ENCODE measurements at regions not wholly inside any gene's neighbourhood (a gene's known extent, or its start where the extent isn't known, plus 50 kb on each side); places are given as distances from the start of the nearest gene placed in this dataset.

DNA sequence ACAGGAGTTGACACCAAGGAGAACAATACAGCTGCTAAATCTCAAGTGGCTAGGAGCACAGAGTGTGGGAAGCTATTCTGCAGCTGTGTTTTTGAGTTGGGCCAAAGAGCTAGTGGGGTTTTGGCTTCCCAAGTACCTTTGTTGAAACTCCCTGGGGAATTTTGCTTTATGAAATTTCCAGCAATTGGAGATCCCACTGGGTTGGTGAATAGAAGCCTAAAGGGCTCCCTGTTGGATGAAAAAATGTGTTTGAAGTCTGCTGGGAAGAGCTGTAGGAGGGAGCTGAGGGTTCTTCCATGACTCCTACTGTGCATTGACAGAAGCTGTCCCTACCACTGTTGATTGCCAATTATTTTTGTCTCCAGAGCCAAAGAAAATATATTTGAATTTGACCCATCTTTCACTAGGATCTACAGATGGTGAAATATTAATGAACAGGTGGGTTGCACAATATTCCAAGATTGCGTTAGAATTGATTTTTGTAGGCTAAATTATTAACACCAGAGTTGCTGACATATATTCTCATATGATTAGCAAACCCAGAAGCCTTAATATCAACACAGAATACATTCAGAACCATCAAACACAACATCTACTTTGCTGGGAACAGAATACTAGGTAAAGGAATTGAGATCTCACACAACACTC lies 95.4 kb upstream of the CYP1B1 start:
- H3K27ac ChIP-seq = no peak overlapping the region

GRCh38 chr2:38170733-38171132 lies 94.8 kb upstream of the CYP1B1 start:
- no peak overlapping the region for H3K27ac ChIP-seq
- TF ChIP-seq, protein P1, sequence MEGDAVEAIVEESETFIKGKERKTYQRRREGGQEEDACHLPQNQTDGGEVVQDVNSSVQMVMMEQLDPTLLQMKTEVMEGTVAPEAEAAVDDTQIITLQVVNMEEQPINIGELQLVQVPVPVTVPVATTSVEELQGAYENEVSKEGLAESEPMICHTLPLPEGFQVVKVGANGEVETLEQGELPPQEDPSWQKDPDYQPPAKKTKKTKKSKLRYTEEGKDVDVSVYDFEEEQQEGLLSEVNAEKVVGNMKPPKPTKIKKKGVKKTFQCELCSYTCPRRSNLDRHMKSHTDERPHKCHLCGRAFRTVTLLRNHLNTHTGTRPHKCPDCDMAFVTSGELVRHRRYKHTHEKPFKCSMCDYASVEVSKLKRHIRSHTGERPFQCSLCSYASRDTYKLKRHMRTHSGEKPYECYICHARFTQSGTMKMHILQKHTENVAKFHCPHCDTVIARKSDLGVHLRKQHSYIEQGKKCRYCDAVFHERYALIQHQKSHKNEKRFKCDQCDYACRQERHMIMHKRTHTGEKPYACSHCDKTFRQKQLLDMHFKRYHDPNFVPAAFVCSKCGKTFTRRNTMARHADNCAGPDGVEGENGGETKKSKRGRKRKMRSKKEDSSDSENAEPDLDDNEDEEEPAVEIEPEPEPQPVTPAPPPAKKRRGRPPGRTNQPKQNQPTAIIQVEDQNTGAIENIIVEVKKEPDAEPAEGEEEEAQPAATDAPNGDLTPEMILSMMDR (conservative IDR thresholded peaks at IDR 0.05) = no peak

More for the DNA sequence above, 95.4 kb upstream of the CYP1B1 start:
- TF ChIP-seq, protein P1 (conservative IDR thresholded peaks at IDR 0.05) = no peak

DNA sequence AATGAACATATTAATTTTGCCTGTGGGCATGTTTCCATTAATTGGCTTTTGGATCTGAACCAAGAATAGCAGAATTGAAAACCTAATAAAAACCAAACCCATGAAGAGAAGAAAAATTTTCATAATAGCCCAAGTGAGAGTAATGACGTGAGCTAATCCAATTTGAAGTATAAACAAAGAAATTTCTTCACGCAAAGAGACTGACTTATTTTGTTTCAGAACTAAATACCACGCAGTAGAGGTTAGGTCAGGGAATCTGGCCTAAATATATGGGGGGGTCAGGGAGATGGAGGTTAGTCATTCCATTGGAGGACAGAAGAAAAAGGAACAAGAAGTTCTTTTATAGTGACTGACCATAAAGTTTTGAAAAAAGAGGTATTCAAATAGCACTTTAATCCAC lies 94.1 kb upstream of the CYP1B1 start:
- TF ChIP-seq, protein P1 (conservative IDR thresholded peaks at IDR 0.05) = no peak
- no peak overlapping the region for H3K27ac ChIP-seq

- no peak overlapping the region for H3K27ac ChIP-seq
- TF ChIP-seq, protein P1 (conservative IDR thresholded peaks at IDR 0.05) = no peak
Observed at GRCh38 chr2:38168710-38169480, 92.9 kb upstream of the CYP1B1 start.

GRCh38 chr2:38167968-38168350 lies 92.0 kb upstream of the CYP1B1 start:
- no peak overlapping the region for H3K27ac ChIP-seq
- TF ChIP-seq, protein P1 (conservative IDR thresholded peaks at IDR 0.05) = no peak

DNA sequence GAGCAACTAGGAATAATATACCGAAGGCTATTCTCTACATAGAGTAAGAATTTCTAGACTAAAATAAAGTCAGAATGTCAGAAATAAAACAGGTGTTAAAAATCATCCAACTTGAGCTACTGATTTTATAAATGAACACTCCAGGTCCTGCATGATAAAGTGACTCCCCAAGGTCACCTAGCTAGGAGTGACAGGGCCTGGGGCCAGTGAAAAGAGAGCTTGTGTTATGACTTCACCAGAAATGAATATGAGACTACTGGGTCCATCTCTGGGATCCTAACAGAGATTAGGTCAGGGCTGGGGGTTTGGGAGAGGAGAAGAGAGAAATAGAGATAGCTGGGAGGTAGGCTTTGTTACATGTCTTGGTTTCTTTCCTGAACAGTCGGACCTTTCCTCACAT lies 89.7 kb upstream of the CYP1B1 start:
- TF ChIP-seq, protein P1 (conservative IDR thresholded peaks at IDR 0.05) = no peak

GRCh38 chr2:38164881-38165280 lies 88.9 kb upstream of the CYP1B1 start:
- no peak overlapping the region for H3K27ac ChIP-seq
- TF ChIP-seq, protein P1 (conservative IDR thresholded peaks at IDR 0.05) = no peak

More for the DNA sequence above, 89.7 kb upstream of the CYP1B1 start:
- H3K27ac ChIP-seq = no peak overlapping the region

Measured in VCaP (cell line).